ENCODE measurements at regions not wholly inside any gene's neighbourhood (a gene's known extent, or its start where the extent isn't known, plus 50 kb on each side); places are given as distances from the start of the nearest gene placed in this dataset.
A peak's percentile ranks its signal among the peaks of the same experiment; 100 is the strongest.

DNA sequence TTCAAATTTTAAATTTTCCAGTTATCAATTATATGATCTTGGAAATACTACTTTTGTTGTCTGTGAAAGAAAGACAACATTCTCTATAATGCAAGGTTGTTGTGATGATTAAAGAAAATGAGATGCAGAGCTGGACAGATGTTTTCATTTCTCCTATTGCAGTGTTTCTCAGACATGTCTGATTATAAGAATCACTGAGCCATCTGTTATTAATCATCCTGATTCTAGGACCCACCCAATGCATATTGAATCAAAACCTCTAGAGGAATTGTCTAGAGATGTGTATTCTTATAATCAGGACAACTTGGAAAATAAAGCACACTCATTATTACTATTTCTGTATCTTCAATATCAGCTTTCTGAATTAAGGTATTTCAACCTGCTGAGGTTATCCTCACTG is 121.1 kb upstream of the ASTN2 start:
- Mint-ChIP-seq H3K9me3 (peaks cover 0 to 1% of the 10 kb centered on the region in 2 donors), H3K4me1 (no peaks in the 10 kb centered on the region), H3K36me3 (no peaks in the 10 kb centered on the region), H3K27ac (no peak overlapping the region), H3K4me3 (no peak overlapping the region), H3K27me3 (no peaks in the 10 kb centered on the region)
- no peak for ATAC-seq (replicated peaks)
- no peak for DNase-seq

DNA sequence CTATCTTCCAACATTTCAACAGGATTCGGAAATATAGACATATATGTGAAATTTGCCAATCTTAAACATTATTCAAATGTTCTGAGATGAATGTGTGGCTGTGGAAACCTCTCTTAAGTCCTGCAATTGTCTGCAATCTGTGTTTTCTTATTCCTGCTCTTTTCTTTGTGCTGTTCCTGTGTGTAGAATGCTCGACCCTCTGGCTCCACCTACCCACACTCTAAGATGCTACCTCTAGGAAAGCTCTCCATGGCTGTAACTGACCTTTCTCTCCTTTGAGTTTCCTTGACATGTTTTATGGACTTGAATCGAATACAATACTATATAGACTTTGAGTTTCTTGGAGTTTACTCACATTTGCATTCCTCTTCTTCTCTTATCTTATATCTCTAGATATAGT is 120.6 kb upstream of the ASTN2 start:
- Mint-ChIP-seq H3K9me3 (peaks cover 0 to 4% of the 10 kb centered on the region in 2 donors), H3K4me1 (no peaks in the 10 kb centered on the region), H3K36me3 (no peaks in the 10 kb centered on the region), H3K4me3 (no peak overlapping the region), H3K27me3 (no peaks in the 10 kb centered on the region), H3K27ac (no peak overlapping the region)
- ATAC-seq (replicated peaks) (no peak), DNase-seq (no peak)

DNA sequence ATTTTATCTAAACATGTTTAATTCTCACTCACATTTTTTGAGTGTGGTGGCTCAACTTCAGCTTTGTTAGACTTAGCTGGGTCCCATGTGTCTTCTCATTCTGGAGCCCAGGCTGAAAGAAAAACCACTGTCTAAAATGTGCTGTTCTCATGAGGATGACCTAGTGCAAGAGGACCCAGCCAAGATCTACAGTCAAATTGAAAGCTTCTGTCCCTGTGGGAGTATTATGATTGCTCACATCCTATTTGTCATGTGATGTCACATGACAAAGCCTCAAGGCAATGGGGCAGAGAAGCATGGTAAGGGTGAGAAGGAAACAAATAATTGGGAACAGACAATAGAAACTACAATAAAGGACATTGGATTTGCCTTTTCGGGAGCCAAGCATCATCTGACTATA is 113.4 kb upstream of the ASTN2 start:
- no peaks in the 10 kb centered on the region for H3K4me1 Mint-ChIP-seq
- ATAC-seq (replicated peaks), result peak in 1 of 2 donors; percentile 39
- H3K27ac Mint-ChIP-seq, result no peak overlapping the region
- DNase-seq, result no peak
- no peak overlapping the region for H3K4me3 Mint-ChIP-seq
- peaks cover 4 to 7% of the 10 kb centered on the region in 2 donors for H3K9me3 Mint-ChIP-seq
- H3K27me3 Mint-ChIP-seq, result no peaks in the 10 kb centered on the region
- no peaks in the 10 kb centered on the region for H3K36me3 Mint-ChIP-seq

DNA sequence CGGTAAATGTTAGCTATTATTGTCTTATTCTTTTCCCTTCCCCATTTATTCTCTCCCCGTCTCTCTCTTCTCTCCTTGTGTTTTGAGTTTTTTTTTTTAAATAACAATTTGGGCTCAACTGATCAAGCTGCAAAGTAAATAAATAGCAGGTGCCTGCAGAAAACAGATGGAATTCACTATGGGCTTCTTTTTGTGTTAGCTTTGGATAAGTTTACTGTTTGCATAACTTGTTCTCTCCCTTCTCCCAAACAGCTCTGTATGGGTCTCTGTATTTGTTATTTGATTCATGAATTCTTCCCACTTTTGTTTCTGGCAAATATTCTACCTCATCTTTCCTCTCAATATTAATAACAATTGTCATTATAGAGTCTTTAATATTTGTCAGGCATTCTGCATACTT is 111.8 kb upstream of the ASTN2 start:
- no peak overlapping the region for H3K27ac Mint-ChIP-seq
- no peaks in the 10 kb centered on the region for H3K36me3 Mint-ChIP-seq
- no peak for ATAC-seq (replicated peaks)

DNA sequence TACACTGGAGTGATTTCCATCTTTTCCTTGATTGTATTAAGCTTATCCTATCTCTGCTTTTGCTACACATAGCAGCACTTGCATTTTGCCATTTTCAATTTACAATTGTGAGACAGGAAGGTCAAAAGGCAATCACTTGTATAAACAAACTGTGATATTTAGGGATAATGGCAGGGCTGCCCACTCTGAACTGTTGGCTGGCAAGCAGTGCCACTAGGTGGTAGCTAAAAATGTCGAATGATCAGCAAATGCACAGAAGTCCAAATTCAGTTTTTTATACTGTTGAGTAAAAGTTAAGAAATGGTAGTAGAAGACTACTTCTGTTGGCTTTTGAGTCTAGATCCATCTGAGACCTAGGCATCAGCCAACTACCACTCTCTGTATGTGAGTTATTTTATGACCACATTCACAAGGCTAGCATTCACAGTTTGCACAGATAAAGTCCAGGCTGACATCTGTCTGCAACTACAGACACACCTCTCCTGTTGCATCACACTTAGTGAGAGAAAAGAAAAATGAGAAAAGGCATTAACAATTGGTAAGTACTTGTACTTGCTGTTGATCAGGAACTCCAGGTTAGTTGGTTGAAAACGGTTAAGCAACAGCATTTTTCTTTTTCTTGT is 108.8 kb upstream of the ASTN2 start:
- no peak for DNase-seq
- H3K9me3 Mint-ChIP-seq, result peaks cover 0 to 6% of the 10 kb centered on the region in 2 donors
- H3K36me3 Mint-ChIP-seq, result no peaks in the 10 kb centered on the region
- no peaks in the 10 kb centered on the region for H3K4me1 Mint-ChIP-seq
- H3K27ac Mint-ChIP-seq, result no peak overlapping the region
- H3K27me3 Mint-ChIP-seq, result peaks cover 0 to 4% of the 10 kb centered on the region in 2 donors
- no peak overlapping the region for H3K4me3 Mint-ChIP-seq
- ATAC-seq (replicated peaks), result no peak

More for the DNA sequence above, 111.8 kb upstream of the ASTN2 start:
- Mint-ChIP-seq H3K4me1 (no peaks in the 10 kb centered on the region), H3K4me3 (no peak overlapping the region), H3K27me3 (no peaks in the 10 kb centered on the region), H3K9me3 (peaks cover 4 to 7% of the 10 kb centered on the region in 2 donors)
- no peak for DNase-seq

DNA sequence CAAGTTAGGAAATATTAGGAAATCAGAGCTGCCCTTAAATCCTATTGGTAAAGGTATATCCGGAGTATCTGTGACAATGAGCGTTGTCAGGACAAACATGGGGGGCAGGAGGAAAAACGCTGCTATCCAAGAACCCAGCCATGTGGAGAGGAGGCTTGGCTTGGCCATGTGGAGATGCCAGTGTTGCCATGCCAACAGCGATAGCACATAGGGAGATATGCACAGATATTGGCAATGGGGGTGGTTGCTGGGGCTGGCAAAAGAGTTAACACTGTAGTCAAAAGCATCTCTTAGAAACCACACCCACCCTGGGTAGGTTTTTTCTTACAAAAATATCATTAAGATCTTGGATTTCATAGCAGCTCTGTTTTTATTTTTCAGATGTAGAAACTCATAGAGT is 106.4 kb upstream of the ASTN2 start:
- H3K4me1 Mint-ChIP-seq, result no peaks in the 10 kb centered on the region

DNA sequence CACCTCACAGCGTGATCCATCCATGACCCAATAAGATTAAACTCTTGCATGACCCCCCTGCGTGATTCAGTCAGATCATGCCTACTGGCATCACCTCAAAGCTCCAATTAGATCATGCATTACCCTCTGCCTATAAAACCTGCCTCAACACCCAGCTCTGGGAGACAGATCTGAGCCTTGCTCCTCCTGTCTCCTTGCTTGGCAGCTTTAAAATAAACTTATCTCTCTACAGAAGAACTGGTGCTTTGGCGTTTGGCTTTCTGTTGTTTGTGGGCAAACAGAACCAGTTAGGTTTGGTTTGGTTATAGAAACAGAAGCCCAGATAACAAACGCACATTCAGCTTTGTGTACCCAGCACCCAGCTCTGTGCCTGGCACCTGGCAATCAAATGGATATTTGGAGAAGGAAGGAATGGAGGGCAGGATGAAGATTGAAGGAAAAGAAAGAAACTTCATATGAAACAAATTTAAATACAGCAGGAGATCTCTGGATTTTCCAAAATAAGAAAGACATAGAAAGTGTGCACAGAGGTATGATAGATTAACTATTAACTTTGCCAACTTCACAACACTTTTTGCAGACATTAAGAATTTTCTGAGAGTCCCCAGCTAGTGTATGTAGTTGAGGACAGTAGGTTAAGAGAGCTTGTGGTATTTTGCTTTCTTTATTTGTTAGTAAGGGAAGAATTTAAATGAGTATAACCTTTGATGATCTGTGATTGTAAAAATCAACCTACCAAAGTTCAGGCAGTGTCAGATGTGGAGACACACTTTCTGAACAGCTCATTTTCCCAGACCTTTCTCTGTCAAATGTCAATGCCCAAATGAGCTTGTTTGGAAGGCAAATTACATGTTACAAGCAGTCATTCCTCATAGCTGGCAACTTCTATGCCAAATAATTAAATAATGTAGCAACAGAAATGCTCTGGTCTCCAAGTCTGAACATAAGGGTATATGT is 102.1 kb upstream of the ASTN2 start:
- DNase-seq, result no peak
- no peak for ATAC-seq (replicated peaks)
- H3K4me3 Mint-ChIP-seq, result no peak overlapping the region
- H3K36me3 Mint-ChIP-seq, result no peaks in the 10 kb centered on the region
- H3K4me1 Mint-ChIP-seq, result no peaks in the 10 kb centered on the region
- H3K27ac Mint-ChIP-seq, result no peak overlapping the region
- peaks cover 0 to 8% of the 10 kb centered on the region in 2 donors for H3K27me3 Mint-ChIP-seq
- peaks cover 0 to 8% of the 10 kb centered on the region in 2 donors for H3K9me3 Mint-ChIP-seq

More for the DNA sequence above, 106.4 kb upstream of the ASTN2 start:
- DNase-seq (no peak), ATAC-seq (replicated peaks) (no peak)
- peaks cover 0 to 8% of the 10 kb centered on the region in 2 donors for H3K9me3 Mint-ChIP-seq
- H3K27me3 Mint-ChIP-seq, result peaks cover 0 to 4% of the 10 kb centered on the region in 2 donors
- H3K36me3 Mint-ChIP-seq, result no peaks in the 10 kb centered on the region
- H3K4me3 Mint-ChIP-seq, result no peak overlapping the region
- H3K27ac Mint-ChIP-seq, result no peak overlapping the region

DNA sequence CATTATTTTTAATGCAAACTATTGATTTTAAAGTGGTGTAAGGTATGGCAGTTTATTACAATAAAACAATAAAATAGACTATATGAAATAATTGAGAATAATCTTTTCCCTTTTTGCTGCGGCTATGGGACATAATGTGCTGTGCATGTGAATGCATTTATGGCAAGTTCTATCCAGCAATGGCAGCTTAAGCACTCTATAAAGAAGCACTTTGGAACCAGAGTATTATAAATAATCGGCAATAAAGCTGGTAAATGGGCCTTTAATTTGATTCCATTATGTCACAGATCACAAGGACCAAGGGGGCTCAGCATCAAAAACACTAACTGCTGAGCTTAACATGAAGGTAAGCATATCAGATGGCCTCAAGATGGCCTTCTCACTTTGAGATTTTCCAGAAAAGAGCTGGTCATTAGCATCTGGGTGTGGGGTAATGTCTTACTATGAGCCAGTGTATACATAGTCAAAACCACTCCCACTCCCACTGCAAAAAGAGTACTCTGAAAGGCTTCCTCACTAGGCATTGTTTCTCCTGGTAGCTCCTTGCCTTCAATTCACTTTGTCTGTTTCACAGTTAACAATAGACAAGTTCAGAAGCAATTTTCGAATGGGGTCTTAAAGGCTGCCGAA is 97.1 kb upstream of the ASTN2 start:
- ATAC-seq (replicated peaks), result no peak
- no peak overlapping the region for H3K27ac Mint-ChIP-seq
- no peaks in the 10 kb centered on the region for H3K36me3 Mint-ChIP-seq
- no peak overlapping the region for H3K4me3 Mint-ChIP-seq
- peaks cover 0 to 5% of the 10 kb centered on the region in 2 donors for H3K9me3 Mint-ChIP-seq
- DNase-seq, result no peak
- H3K27me3 Mint-ChIP-seq, result peaks cover 0 to 4% of the 10 kb centered on the region in 2 donors
- no peaks in the 10 kb centered on the region for H3K4me1 Mint-ChIP-seq

DNA sequence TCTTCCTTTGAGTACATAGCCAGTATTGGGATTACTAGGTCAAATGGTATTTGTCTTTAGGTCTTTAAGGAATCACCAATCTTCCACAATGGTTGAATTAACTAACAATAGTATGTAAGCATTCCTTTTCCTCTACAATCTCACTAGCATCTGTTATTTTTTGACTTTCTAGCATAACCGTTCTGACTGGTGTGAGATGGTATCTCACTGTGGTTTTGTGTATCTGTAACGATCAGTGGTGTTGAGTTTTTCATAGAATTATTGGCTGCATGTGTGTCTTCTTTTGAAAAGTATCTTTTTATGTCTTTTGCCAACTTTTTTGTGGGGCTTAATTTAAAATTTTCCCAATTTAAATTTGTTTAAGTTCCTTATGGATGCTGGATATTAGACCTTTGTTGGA is 81.5 kb upstream of the ASTN2 start:
- no peak for ATAC-seq (replicated peaks)
- H3K4me1 Mint-ChIP-seq, result peaks cover 0 to 5% of the 10 kb centered on the region in 2 donors
- no peak overlapping the region for H3K27ac Mint-ChIP-seq
- H3K27me3 Mint-ChIP-seq, result no peaks in the 10 kb centered on the region
- peaks cover 4 to 11% of the 10 kb centered on the region in 2 donors for H3K9me3 Mint-ChIP-seq
- H3K36me3 Mint-ChIP-seq, result no peaks in the 10 kb centered on the region
- H3K4me3 Mint-ChIP-seq, result no peak overlapping the region
- no peak for DNase-seq

DNA sequence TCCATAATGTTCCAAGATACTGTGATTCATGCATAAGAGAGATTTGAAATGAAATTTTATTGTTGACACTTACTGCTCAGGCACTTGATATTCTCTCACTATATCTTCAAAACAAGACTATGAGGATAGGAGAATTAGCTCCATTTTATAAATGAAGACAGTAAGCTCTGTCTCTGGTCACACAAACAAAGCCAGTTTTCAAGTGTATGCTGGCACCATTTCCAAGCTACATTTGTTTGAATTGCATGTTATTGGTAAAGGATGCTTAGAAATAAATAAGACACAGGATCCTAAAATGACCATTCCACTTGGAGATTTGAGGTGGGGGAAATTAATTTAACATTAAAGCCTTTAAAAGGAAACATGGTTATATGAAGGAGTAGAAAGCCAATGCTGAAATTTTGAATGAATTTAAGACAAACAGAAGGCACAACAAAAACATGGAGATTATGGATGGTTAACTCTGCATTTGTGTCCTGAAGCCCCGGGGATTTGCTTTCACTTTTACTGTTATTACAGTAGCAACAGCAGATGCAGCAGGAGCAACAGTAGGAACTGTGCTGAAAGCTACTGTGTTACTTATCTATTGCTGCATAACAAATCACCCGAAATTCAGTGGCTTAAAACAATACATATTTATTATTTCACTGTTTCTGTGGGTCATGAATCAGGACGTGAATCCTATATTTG is 79.7 kb upstream of the ASTN2 start:
- Mint-ChIP-seq H3K36me3 (no peaks in the 10 kb centered on the region), H3K9me3 (peaks cover 4 to 11% of the 10 kb centered on the region in 2 donors)
- DNase-seq, result no peak

DNA sequence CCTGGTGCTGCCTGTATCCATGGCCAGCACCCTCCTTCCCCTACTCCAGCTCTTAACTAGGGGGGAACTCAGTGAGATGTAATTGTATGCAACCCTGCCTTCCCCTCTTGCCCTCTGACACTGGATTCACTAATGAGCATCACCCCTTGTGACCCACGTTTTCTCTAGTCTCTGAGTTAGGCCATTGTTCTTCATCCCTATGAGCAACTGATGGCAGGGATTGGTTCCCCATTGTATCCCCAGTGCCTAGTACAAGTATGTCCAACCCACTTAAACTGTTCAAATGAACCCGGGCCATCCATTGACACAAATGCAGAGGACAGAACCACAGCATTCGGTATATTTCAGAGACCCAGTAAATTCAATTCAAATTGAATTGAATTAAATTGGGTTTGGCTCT is 77.6 kb upstream of the ASTN2 start:
- peaks cover 10 to 13% of the 10 kb centered on the region in 2 donors for H3K27me3 Mint-ChIP-seq
- H3K36me3 Mint-ChIP-seq, result no peaks in the 10 kb centered on the region

More for the DNA sequence above, 79.7 kb upstream of the ASTN2 start:
- H3K4me1 Mint-ChIP-seq, result peaks cover 0 to 5% of the 10 kb centered on the region in 2 donors
- H3K4me3 Mint-ChIP-seq, result no peak overlapping the region
- peaks cover 0 to 2% of the 10 kb centered on the region in 2 donors for H3K27me3 Mint-ChIP-seq
- ATAC-seq (replicated peaks), result no peak
- H3K27ac Mint-ChIP-seq, result no peak overlapping the region

DNA sequence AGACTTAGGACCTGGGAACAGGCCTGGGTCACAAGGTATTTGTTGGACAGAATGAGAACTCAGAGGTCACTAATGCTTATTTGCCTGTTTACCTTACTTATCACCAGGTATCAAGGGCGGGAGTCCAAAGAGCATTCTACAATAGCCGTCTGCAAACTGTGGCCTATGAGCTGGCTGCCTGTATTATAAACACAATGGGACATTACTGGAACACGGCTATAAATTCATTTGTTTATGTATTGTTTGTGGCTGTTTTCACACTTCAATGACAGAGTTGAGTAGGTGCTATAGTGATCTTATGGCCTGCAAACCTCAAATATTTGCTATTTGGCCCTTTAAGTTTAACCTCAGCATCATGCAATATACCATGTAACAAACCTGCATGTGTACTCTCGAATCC is 76.6 kb upstream of the ASTN2 start:
- Mint-ChIP-seq H3K4me1 (peaks cover 4 to 5% of the 10 kb centered on the region in 2 donors), H3K27me3 (peaks cover 14 to 18% of the 10 kb centered on the region in 2 donors), H3K4me3 (no peak overlapping the region), H3K27ac (no peak overlapping the region), H3K36me3 (no peaks in the 10 kb centered on the region), H3K9me3 (peaks cover 0 to 7% of the 10 kb centered on the region in 2 donors)
- ATAC-seq (replicated peaks) (no peak), DNase-seq (no peak)

More for the DNA sequence above, 77.6 kb upstream of the ASTN2 start:
- Mint-ChIP-seq H3K4me1 (peaks cover 2 to 5% of the 10 kb centered on the region in 2 donors), H3K9me3 (peaks cover 4 to 11% of the 10 kb centered on the region in 2 donors), H3K4me3 (no peak overlapping the region), H3K27ac (no peak overlapping the region)
- DNase-seq (no peak), ATAC-seq (replicated peaks) (no peak)

DNA sequence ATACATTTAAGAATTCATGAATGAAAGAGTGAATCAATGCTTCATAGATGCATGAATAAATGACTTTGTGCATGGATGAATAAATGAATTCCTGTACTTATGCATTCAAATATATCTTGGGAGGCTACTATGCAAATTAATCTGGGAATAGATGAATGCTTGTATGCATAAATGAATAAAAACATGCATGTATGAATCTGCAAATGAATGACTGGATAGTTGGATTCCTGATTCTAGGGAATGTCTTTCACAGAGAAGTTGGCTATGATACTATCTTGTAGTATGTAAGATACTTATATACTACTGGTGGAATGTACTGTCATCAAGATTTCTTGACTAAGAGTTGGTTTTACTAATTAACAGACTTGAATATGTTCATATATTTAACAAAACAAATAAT is 75.3 kb upstream of the ASTN2 start:
- no peak for DNase-seq
- peaks cover 0 to 4% of the 10 kb centered on the region in 2 donors for H3K4me1 Mint-ChIP-seq
- H3K9me3 Mint-ChIP-seq, result no peaks in the 10 kb centered on the region
- no peaks in the 10 kb centered on the region for H3K36me3 Mint-ChIP-seq
- ATAC-seq (replicated peaks), result no peak
- peaks cover 14 to 18% of the 10 kb centered on the region in 2 donors for H3K27me3 Mint-ChIP-seq
- no peak overlapping the region for H3K4me3 Mint-ChIP-seq
- no peak overlapping the region for H3K27ac Mint-ChIP-seq

DNA sequence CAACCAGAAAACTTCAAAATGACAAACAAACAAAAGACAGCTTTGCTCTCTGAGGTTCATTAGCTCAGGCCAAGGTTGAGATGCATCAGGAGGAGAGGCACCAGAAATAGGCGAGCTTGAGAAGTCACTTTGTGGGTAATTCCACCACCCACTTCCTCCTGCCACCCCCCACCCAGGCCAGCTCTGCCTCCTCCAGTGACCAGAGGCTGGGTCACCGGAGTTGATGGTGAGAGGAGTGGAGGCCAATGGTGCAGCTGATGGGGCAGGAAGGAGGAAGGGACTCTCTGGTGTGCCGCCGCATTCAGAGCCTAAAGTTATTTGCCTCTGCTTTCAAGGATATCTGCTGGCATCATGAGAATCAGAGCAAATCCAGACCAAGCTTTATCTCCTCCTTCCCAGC is 73.8 kb upstream of the ASTN2 start:
- no peak for ATAC-seq (replicated peaks)
- no peaks in the 10 kb centered on the region for H3K36me3 Mint-ChIP-seq
- H3K27ac Mint-ChIP-seq, result no peak overlapping the region
- DNase-seq, result no peak
- no peaks in the 10 kb centered on the region for H3K9me3 Mint-ChIP-seq
- H3K4me3 Mint-ChIP-seq, result no peak overlapping the region
- peaks cover 0 to 4% of the 10 kb centered on the region in 2 donors for H3K4me1 Mint-ChIP-seq
- peaks cover 14 to 18% of the 10 kb centered on the region in 2 donors for H3K27me3 Mint-ChIP-seq
